HAP-1 (cell line): ENCODE measurements at regions not wholly inside any gene's neighbourhood (a gene's known extent, or its start where the extent isn't known, plus 50 kb on each side); places are given as distances from the start of the nearest gene placed in this dataset.

Source experiments
- DNase-seq, 2 experiments: peaks; one replicate each; pipeline ENCODE4 v3.0.0-alpha.2; 2016 to 2020; ENCODE audit warnings: low spot score in 2 of 2
- H3K27me3 ChIP-seq: fragments of 250-450 bp; sonication (Bioruptor Pico); 2 replicates; pipeline ENCODE4 v1.5.1; 2020; ENCODE audit warnings: low read depth, mild to moderate bottlenecking, moderate library complexity
- H3K36me3 ChIP-seq: fragments of 250-450 bp; sonication (Bioruptor Pico); replicated peaks from 2 replicates; pipeline ENCODE4 v1.5.1; 2020; ENCODE audit warnings: mild to moderate bottlenecking
- H3K4me1 ChIP-seq: fragments of 250-450 bp; sonication (Bioruptor Pico); 2 replicates; pipeline ENCODE4 v1.5.1; 2020; ENCODE audit warnings: mild to moderate bottlenecking
- H3K4me3 ChIP-seq: fragments of 250-450 bp; sonication (Bioruptor Pico); 2 replicates; pipeline ENCODE4 v1.5.1; 2020; ENCODE audit warnings: mild to moderate bottlenecking, moderate library complexity
- H3K9me3 ChIP-seq: fragments of 250-450 bp; sonication (Bioruptor Pico); 2 replicates; pipeline ENCODE4 v1.5.1; 2020; ENCODE audit warnings: mild to moderate bottlenecking, moderate library complexity
- in situ Hi-C: fragments of 300-500 bp; cut with MboI; formaldehyde crosslinking; loops from 3 replicates; pipeline ENCODE4 v1.14.3; 2020; ENCODE audit warnings: low sequenced_read_pairs, inconsistent platforms, mixed read lengths

DNA sequence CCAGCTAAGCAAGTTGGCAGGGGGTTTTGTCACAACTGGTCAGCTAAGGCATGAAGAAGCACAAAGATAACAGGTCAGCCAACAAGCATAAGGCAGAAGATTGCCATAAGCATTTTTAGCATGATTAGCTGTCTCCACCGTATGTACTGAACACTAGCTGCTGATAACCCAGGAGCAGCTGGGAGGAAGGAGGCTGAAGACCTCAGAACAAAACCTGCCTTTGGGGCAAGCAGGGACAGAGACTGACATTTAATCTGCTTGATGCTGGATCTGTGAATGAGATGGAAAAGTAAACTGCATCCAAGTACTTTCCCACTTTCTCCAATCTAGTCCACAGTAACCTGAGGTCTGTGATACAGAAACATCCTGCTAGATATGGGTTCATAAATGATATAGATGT, 353.0 kb upstream of the MAP3K7 start:
- in situ Hi-C loops, result no loop called here
- no peak overlapping the region for H3K4me3 ChIP-seq
- no peaks in the 10 kb centered on the region for H3K36me3 ChIP-seq
- DNase-seq, result no peak
- no peaks in the 10 kb centered on the region for H3K9me3 ChIP-seq
- peaks cover 11% of the 10 kb centered on the region for H3K4me1 ChIP-seq
- no peaks in the 10 kb centered on the region for H3K27me3 ChIP-seq

DNA sequence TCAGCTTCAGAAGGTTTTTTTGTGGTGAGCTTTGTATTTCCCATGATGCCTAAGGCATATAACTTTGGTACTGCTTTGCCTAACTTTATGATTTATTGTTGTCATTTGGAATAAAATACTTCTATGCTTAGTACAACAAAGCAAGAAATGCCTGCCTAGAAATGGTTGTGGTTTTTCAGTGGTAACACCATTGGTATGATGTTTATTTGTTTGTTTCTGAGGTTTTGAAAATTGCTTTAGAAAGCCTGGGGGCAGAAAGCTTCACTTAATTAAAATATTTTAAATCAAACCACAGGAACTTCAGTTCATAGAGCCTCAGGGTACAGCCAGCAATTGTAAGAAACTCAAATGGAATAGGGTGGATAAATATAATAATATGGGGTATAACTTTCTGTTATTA, 351.2 kb upstream of the MAP3K7 start:
- in situ Hi-C loops, result no loop called here
- Histone ChIP-seq H3K9me3 (no peaks in the 10 kb centered on the region), H3K4me3 (no peak overlapping the region), H3K36me3 (no peaks in the 10 kb centered on the region), H3K4me1 (peaks cover 6% of the 10 kb centered on the region), H3K27me3 (no peaks in the 10 kb centered on the region)
- DNase-seq, result no peak

DNA sequence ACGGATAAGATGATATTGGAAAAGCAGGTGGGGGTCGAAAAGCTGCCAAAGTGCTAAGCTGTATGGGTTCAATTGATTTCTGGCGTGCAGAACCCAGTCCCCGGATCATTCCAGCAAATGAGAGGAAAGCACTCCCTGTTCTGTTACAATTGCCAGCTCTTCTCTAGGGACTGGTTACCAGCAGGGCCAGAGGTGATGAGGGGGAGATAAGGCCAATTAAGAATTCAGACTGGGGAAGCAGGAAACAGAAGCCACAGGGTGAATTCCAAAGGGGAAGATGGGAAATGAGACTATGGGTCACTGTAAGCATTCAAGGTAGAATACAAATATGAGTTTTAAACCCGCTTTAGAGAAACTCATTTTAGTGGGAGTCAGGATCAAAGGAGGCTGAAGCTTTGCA, 349.4 kb upstream of the MAP3K7 start:
- Histone ChIP-seq H3K27me3 (no peaks in the 10 kb centered on the region), H3K9me3 (no peaks in the 10 kb centered on the region), H3K4me3 (no peak overlapping the region), H3K4me1 (no peaks in the 10 kb centered on the region), H3K36me3 (no peaks in the 10 kb centered on the region)
- no peak for DNase-seq
- in situ Hi-C loops, result no loop called here

- in situ Hi-C loops, result no loop called here
- no peaks in the 10 kb centered on the region for H3K9me3 ChIP-seq
- H3K27me3 ChIP-seq, result no peaks in the 10 kb centered on the region
- no peaks in the 10 kb centered on the region for H3K4me1 ChIP-seq
- H3K4me3 ChIP-seq, result no peak overlapping the region
- no peak for DNase-seq
- H3K36me3 ChIP-seq, result no peaks in the 10 kb centered on the region
Observed at GRCh38 chr6:90934966-90935365, 348.1 kb upstream of the MAP3K7 start.

DNA sequence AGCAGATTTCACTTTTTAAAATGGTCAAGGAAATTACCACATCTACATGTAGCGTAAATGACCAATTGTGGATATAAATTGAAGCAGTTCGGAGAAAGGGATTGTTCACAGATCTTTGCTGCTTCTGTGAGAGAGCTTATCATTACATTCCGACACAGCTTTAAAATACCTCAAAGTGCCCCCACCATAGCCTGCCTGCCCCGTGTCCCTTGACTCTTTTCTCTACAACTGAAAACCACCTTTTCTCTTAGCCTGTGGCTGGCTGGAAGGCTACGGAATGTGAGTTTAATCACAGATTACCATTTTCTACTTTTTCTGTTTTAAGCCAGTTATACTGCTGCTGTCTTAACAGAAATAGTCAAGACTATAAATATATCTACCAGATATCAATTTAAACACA, 347.2 kb upstream of the MAP3K7 start:
- Histone ChIP-seq H3K4me3 (no peak overlapping the region), H3K4me1 (no peaks in the 10 kb centered on the region), H3K27me3 (no peaks in the 10 kb centered on the region), H3K36me3 (no peaks in the 10 kb centered on the region), H3K9me3 (no peaks in the 10 kb centered on the region)
- DNase-seq, result no peak
- in situ Hi-C loops, result no loop called here

GRCh38 chr6:90932351-90932750, 345.5 kb upstream of the MAP3K7 start:
- Histone ChIP-seq H3K27me3 (no peaks in the 10 kb centered on the region), H3K36me3 (no peaks in the 10 kb centered on the region), H3K4me1 (no peaks in the 10 kb centered on the region), H3K4me3 (no peak overlapping the region), H3K9me3 (no peaks in the 10 kb centered on the region)
- in situ Hi-C loops, result no loop called here
- no peak for DNase-seq

DNA sequence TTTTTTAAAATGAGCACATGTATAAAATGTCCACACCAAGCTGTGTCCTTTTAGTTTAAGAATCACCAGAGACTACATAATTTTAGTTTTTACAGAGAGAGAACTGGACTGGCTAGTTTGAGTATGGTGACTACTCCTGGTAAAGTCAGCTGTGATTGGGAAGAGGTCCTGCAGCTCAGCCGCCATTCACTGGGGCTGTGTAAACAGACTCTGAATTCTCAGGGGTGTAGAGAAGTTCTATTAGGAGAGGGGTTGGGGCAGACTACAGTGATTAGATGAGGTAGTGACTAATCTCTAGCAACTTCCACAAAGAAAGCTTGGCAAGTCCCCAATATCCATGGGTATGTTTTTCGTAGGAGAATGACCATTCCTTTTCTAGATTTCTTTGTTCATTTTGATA, 341.2 kb upstream of the MAP3K7 start:
- H3K36me3 ChIP-seq, result no peaks in the 10 kb centered on the region
- no peaks in the 10 kb centered on the region for H3K27me3 ChIP-seq
- in situ Hi-C loops, result no loop called here
- no peaks in the 10 kb centered on the region for H3K4me1 ChIP-seq
- H3K4me3 ChIP-seq, result no peak overlapping the region
- no peak for DNase-seq
- H3K9me3 ChIP-seq, result no peaks in the 10 kb centered on the region

DNA sequence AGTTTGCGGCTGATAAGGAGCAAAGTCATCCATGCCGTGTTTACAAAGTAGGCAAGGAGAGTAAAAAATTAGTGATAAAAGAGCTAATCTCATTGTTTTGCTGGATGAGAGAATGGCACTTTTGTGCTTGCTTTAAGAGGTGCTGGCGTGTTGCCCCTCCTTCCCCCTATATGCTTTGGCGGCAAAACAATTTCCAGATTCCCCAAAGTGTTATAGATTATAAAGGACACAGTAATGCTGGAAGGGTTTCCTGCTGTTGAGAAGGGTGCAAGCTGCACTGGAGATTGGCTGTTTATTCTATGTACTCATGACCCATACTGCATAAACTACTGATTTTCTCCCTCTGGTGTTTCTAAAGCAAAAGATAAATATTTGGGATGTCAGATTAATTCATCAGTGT, 338.9 kb upstream of the MAP3K7 start:
- DNase-seq, result no peak
- no peaks in the 10 kb centered on the region for H3K4me1 ChIP-seq
- H3K36me3 ChIP-seq, result no peaks in the 10 kb centered on the region
- H3K9me3 ChIP-seq, result no peaks in the 10 kb centered on the region
- H3K4me3 ChIP-seq, result no peak overlapping the region
- H3K27me3 ChIP-seq, result no peaks in the 10 kb centered on the region
- in situ Hi-C loops, result no loop called here

GRCh38 chr6:90922325-90922724, 335.5 kb upstream of the MAP3K7 start:
- Histone ChIP-seq H3K36me3 (no peaks in the 10 kb centered on the region), H3K4me1 (no peaks in the 10 kb centered on the region), H3K27me3 (no peaks in the 10 kb centered on the region), H3K9me3 (no peaks in the 10 kb centered on the region), H3K4me3 (no peak overlapping the region)
- in situ Hi-C loops, result no loop called here
- no peak for DNase-seq

DNA sequence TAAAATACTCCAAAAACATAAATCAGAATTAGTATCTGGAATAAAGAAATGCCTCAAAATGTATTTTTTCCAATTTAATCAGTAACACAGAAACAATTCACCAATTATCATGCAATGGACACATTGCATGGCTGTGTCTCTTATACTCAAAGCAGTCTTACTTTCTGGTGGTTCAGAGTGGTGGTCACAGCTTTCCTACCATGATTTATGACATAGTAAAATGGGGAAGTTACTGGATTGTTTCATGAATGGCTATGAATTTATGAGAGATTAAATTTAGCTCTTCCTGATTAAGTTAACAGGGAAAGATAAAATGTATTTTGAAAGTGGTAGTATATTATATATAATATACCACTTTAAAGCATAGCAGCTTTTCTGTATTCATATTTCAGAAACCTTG, 331.5 kb upstream of the MAP3K7 start:
- Histone ChIP-seq H3K4me3 (no peak overlapping the region), H3K36me3 (no peaks in the 10 kb centered on the region), H3K27me3 (no peaks in the 10 kb centered on the region), H3K9me3 (no peaks in the 10 kb centered on the region), H3K4me1 (no peaks in the 10 kb centered on the region)
- DNase-seq, result no peak
- in situ Hi-C loops, result no loop called here

- Histone ChIP-seq H3K4me3 (no peak overlapping the region), H3K36me3 (no peaks in the 10 kb centered on the region), H3K27me3 (no peaks in the 10 kb centered on the region), H3K9me3 (no peaks in the 10 kb centered on the region), H3K4me1 (no peaks in the 10 kb centered on the region)
- in situ Hi-C loops, result no loop called here
- DNase-seq, result no peak
Observed at GRCh38 chr6:90917376-90917775, 330.5 kb upstream of the MAP3K7 start.

DNA sequence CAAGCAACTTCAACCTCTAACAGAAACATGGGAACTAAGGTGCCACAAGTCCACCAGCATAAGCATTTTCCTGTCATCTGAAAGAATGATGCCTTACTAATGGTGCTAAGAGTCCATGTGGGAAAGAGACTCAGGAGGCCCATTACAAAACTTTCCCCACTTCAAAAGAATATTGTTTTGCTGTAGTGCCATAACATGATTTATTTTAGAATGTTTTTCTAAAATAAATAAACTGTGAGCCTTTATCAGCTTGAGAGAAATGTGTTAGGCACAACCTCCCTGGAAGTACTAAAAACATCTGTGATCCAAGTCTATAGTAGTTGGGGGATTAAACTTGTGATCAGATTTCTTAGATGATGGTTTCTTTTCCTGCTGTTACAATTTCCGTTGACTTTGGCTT, 330.1 kb upstream of the MAP3K7 start:
- no peaks in the 10 kb centered on the region for H3K36me3 ChIP-seq
- H3K4me3 ChIP-seq, result no peak overlapping the region
- DNase-seq, result no peak
- no peaks in the 10 kb centered on the region for H3K27me3 ChIP-seq
- H3K4me1 ChIP-seq, result no peaks in the 10 kb centered on the region
- in situ Hi-C loops, result no loop called here
- no peaks in the 10 kb centered on the region for H3K9me3 ChIP-seq

- Histone ChIP-seq H3K36me3 (no peaks in the 10 kb centered on the region), H3K4me3 (no peak overlapping the region), H3K9me3 (no peaks in the 10 kb centered on the region), H3K4me1 (no peaks in the 10 kb centered on the region; the same call in 1 of the 2 replicates), H3K27me3 (no peaks in the 10 kb centered on the region)
- in situ Hi-C loops, result no loop called here
- DNase-seq, result peak in 1 of 2 experiments; percentile 40
Observed at GRCh38 chr6:90915224-90915915, 328.5 kb upstream of the MAP3K7 start.

- no peaks in the 10 kb centered on the region for H3K27me3 ChIP-seq
- H3K4me3 ChIP-seq, result no peak overlapping the region
- no peaks in the 10 kb centered on the region; the same call in 1 of the 2 replicates for H3K4me1 ChIP-seq
- in situ Hi-C loops, result no loop called here
- DNase-seq, result no peak
- no peaks in the 10 kb centered on the region for H3K9me3 ChIP-seq
- no peaks in the 10 kb centered on the region for H3K36me3 ChIP-seq
Observed at GRCh38 chr6:90914312-90914711, 327.4 kb upstream of the MAP3K7 start.
